SK-N-SH (cell line): ENCODE measurements at regions not wholly inside any gene's neighbourhood (a gene's known extent, or its start where the extent isn't known, plus 50 kb on each side); places are given as distances from the start of the nearest gene placed in this dataset.

ENCODE experiments used
- CTCF ChIA-PET: fragments of 300-600, 350-600 bp; formaldehyde crosslinking; extraction: SDS; loops from one replicate; lab custom pipeline; 2021; lab: Yijun Ruan, JAX
- POLR2A ChIA-PET: fragments of 350-600 bp; sonication (Branson Sonifier 250); formaldehyde crosslinking; extraction: SDS; loops from one replicate; lab custom pipeline; 2020; ENCODE audit warnings: antibody characterized with exemption, inconsistent platforms; lab: Yijun Ruan, JAX
- DNase-seq: peaks from one replicate; pipeline ENCODE4 v3.0.0; 2012
- H2AFZ ChIP-seq: fragments of 200-600 bp; sonication (generic); 2 replicates; pipeline ENCODE4 v1.8.1; 2016; ENCODE audit warnings: antibody characterized with exemption, mild to moderate bottlenecking, low read depth
- H3F3A ChIP-seq: fragments of 200-600 bp; sonication (generic); replicated peaks from 2 replicates; pipeline ENCODE3; 2016; ENCODE audit warnings: antibody characterized with exemption, mild to moderate bottlenecking; ENCODE audit not compliant: insufficient read depth
- H3K27ac ChIP-seq, 2 experiments: fragments of 200-500 bp in 1 of 2; fragments of 200-600 bp in 1 of 2; sonication (Bioruptor generic) in 1 of 2; sonication (generic), shearing (Covaris generic) in 1 of 2; 2 replicates each; pipeline versions ENCODE4 v1.5.1 to v1.6.1; 2014 to 2016; ENCODE audit warnings: low read depth in 2 of 2, inconsistent platforms in 1 of 2, low read length in 1 of 2, mild to moderate bottlenecking in 1 of 2, mixed read lengths in 1 of 2
- H3K27me3 ChIP-seq: fragments of 200-600 bp; sonication (generic), shearing (Covaris generic); 2 replicates; pipeline ENCODE4 v1.6.1; 2016; ENCODE audit warnings: mixed run types; ENCODE audit not compliant: insufficient read depth
- H3K36me3 ChIP-seq, 2 experiments: fragments of 200-500 bp in 1 of 2; fragments of 200-600 bp in 1 of 2; sonication (Bioruptor generic) in 1 of 2; sonication (generic) in 1 of 2; replicated peaks in 1 of 2; 2 replicates each; pipeline versions ENCODE3 to v1.5.1; 2014 to 2016; ENCODE audit warnings: low read length in 1 of 2, mild to moderate bottlenecking in 1 of 2; ENCODE audit not compliant: insufficient read depth in 2 of 2, control insufficient read depth in 1 of 2
- H3K4me1 ChIP-seq, 2 experiments: fragments of 200-500 bp in 1 of 2; fragments of 200-600 bp in 1 of 2; sonication (Bioruptor generic) in 1 of 2; sonication (generic), shearing (Covaris generic) in 1 of 2; 2 replicates each; pipeline versions ENCODE4 v1.5.1 to v1.6.1; 2014 to 2016; ENCODE audit warnings: low read depth in 1 of 2, low read length in 1 of 2, mixed run types in 1 of 2; ENCODE audit not compliant: insufficient read depth in 2 of 2, control insufficient read depth in 1 of 2
- H3K4me2 ChIP-seq: fragments of 200-600 bp; sonication (generic), shearing (Covaris generic); 2 replicates; pipeline ENCODE4 v1.6.1; 2017; ENCODE audit warnings: mixed run types
- H3K4me3 ChIP-seq, 2 experiments: fragments of 200-500 bp in 1 of 2; fragments of 200-600 bp in 1 of 2; sonication (Bioruptor generic) in 1 of 2; sonication (generic), shearing (Covaris generic) in 1 of 2; 2 replicates each; pipeline versions ENCODE4 v1.5.1 to v1.8.1; 2014 to 2016; ENCODE audit warnings: low read depth in 2 of 2, inconsistent platforms in 1 of 2, low read length in 1 of 2, mild to moderate bottlenecking in 1 of 2, mixed read lengths in 1 of 2, moderate library complexity in 1 of 2
- H3K79me2 ChIP-seq: fragments of 200-600 bp; sonication (generic); 2 replicates; pipeline ENCODE4 v1.8.1; 2017; ENCODE audit warnings: mild to moderate bottlenecking; ENCODE audit not compliant: insufficient read depth
- H3K9ac ChIP-seq: fragments of 200-600 bp; sonication (generic); 2 replicates; pipeline ENCODE4 v1.6.1; 2017; ENCODE audit warnings: mixed run types
- H3K9me2 ChIP-seq: fragments of 200-600 bp; sonication (generic); 2 replicates; pipeline ENCODE4 v1.6.1; 2017; ENCODE audit warnings: mixed run types
- H3K9me3 ChIP-seq: fragments of 200-600 bp; sonication (generic); 2 replicates; pipeline ENCODE4 v1.6.1; 2017; ENCODE audit warnings: mixed run types, mild to moderate bottlenecking, moderate library complexity
- H4K20me1 ChIP-seq: fragments of 200-600 bp; sonication (generic); 2 replicates; pipeline ENCODE4 v1.6.1; 2017; ENCODE audit warnings: mild to moderate bottlenecking, mixed run types; ENCODE audit not compliant: insufficient read depth
- CHD2 ChIP-seq: fragments of 150-350 bp; IDR thresholded peaks from 2 replicates; pipeline ENCODE4 v1.6.1; 2018; ENCODE audit warnings: low read length; ENCODE audit not compliant: partially characterized antibody
- ELF1 ChIP-seq: IDR thresholded peaks from 2 replicates; pipeline ENCODE4 v1.4.0; 2012
- EZH2phosphoT487 ChIP-seq: fragments of 200-600 bp; sonication (generic); IDR thresholded peaks from 2 replicates; pipeline ENCODE4 v1.6.1; 2017; ENCODE audit warnings: low read depth, mixed run types, mild to moderate bottlenecking, antibody characterized with exemption, moderate library complexity, borderline replicate concordance
- FOSL2 ChIP-seq: IDR thresholded peaks from 2 replicates; pipeline ENCODE4 v1.4.0; 2012; ENCODE audit warnings: low read depth, mild to moderate bottlenecking, moderate library complexity, borderline replicate concordance
- FOXJ3 ChIP-seq: sonication (generic); formaldehyde crosslinking; IDR thresholded peaks from 2 replicates; pipeline ENCODE4 v1.5.1; 2020; ENCODE audit warnings: mild to moderate bottlenecking, missing genetic modification reagents
- FOXM1 ChIP-seq: IDR thresholded peaks from 2 replicates; pipeline ENCODE4 v1.4.0; 2012; ENCODE audit warnings: low read depth, mild to moderate bottlenecking
- GABPA ChIP-seq: IDR thresholded peaks from 2 replicates; pipeline ENCODE4 v1.4.0; 2012; ENCODE audit warnings: low read depth, mild to moderate bottlenecking
- GATA2 ChIP-seq: sonication (generic); formaldehyde crosslinking; IDR thresholded peaks from 2 replicates; pipeline ENCODE4 v1.5.0; 2020; ENCODE audit warnings: mild to moderate bottlenecking, missing genetic modification reagents
- JUND ChIP-seq: IDR thresholded peaks from 2 replicates; pipeline ENCODE4 v1.4.0; 2012
- MEF2A ChIP-seq: IDR thresholded peaks from 2 replicates; pipeline ENCODE4 v1.4.0; 2012; ENCODE audit warnings: low read depth, borderline replicate concordance
- MXI1 ChIP-seq: IDR thresholded peaks from 2 replicates; pipeline ENCODE4 v1.6.1; 2012; ENCODE audit warnings: mild to moderate bottlenecking, low read depth, low read length, improper control_type of control experiment
- RCOR1 ChIP-seq: fragments of 150-350 bp; IDR thresholded peaks from 2 replicates; pipeline ENCODE4 v1.6.1; 2017; ENCODE audit warnings: antibody characterized with exemption, low read length
- RFX5 ChIP-seq: IDR thresholded peaks from 2 replicates; pipeline ENCODE4 v1.6.1; 2012; ENCODE audit warnings: mild to moderate bottlenecking, improper control_type of control experiment, low read length
- RXRA ChIP-seq: IDR thresholded peaks from 2 replicates; pipeline ENCODE4 v1.4.0; 2012; ENCODE audit warnings: low read depth, mild to moderate bottlenecking, borderline replicate concordance
- SMC3 ChIP-seq: IDR thresholded peaks from 2 replicates; pipeline ENCODE4 v1.6.1; 2012; ENCODE audit warnings: low read depth, low read length, improper control_type of control experiment
- TCF12 ChIP-seq: IDR thresholded peaks from 2 replicates; pipeline ENCODE4 v1.4.0; 2012
- TEAD4 ChIP-seq: IDR thresholded peaks from 2 replicates; pipeline ENCODE4 v1.4.0; 2012; ENCODE audit warnings: mild to moderate bottlenecking, borderline replicate concordance; ENCODE audit not compliant: insufficient read depth
- YY1 ChIP-seq: IDR thresholded peaks from 2 replicates; pipeline ENCODE4 v1.4.0; 2012; ENCODE audit warnings: low read depth, mild to moderate bottlenecking
- WGBS: methylation state at CpG from one replicate; pipeline ENCODE4 v1.1.6; 2017; ENCODE audit warnings: low lambda C conversion rate; 5-methylcytosine and 5-hydroxymethylcytosine counted together
- TF ChIP-seq, protein P1 (sequence below): IDR thresholded peaks from 2 replicates; pipeline ENCODE4 v1.6.1; 2012; ENCODE audit warnings: mild to moderate bottlenecking, low read depth, low read length, moderate library complexity
- TF ChIP-seq, protein P2 (sequence below): fragments of 150-350 bp; IDR thresholded peaks from 2 replicates; pipeline ENCODE4 v1.6.1; 2016; ENCODE audit warnings: mild to moderate bottlenecking, low read depth, low read length
- TF ChIP-seq, protein P3 (sequence below): IDR thresholded peaks from 2 replicates; pipeline ENCODE4 v1.4.0; 2012; ENCODE audit warnings: low read depth, borderline replicate concordance
- TF ChIP-seq, protein P4 (sequence below): fragments of 150-350 bp; IDR thresholded peaks from 2 replicates; pipeline ENCODE4 v1.6.1; 2017; ENCODE audit warnings: antibody characterized with exemption, low read length, low read depth, borderline replicate concordance
- TF ChIP-seq, protein P5 (sequence below): fragments of 200-600 bp; sonication (generic); IDR thresholded peaks from 2 replicates; pipeline ENCODE4 v1.6.1; 2017; ENCODE audit warnings: antibody characterized with exemption, mild to moderate bottlenecking, moderate library complexity

DNA sequence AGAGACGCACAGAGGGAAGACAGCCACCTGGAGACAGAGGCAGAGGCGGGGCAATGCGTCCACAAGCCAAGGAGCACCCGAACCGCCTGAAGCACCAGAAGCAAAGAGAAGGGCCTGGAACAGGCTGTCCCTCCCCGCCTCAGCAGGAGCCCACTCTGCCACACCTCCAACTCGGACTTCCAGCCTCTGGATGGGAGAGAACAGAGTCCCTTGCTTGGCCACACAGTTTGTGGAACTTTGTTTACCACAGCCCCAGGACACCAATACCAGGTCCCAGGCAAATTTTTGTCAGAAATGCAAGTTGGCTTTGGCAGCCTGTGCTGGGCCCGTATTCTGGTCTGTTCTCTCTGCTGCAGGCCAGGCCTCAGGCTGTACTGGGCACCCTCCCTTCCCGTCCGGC, 87.5 kb upstream of the RPS6KA2 start:
- Histone ChIP-seq H3K27ac (no peak overlapping the region), H3K4me1 (peaks cover 0 to 5% of the 10 kb centered on the region in 2 experiments; a peak in 1 of 4 replicates), H3F3A (no peaks in the 10 kb centered on the region), H3K27me3 (no peaks in the 10 kb centered on the region), H3K9me2 (no peaks in the 10 kb centered on the region), H3K79me2 (no peaks in the 10 kb centered on the region), H3K9ac (no peak overlapping the region), H2AFZ (no peak overlapping the region), H3K36me3 (no peaks in the 10 kb centered on the region), H4K20me1 (no peaks in the 10 kb centered on the region), H3K4me3 (no peak overlapping the region), H3K9me3 (no peaks in the 10 kb centered on the region), H3K4me2 (no peak overlapping the region)
- 87% methylated on average over 7 of the region's 10 CpGs for WGBS
- no peak for TF ChIP-seq TCF12
- TF ChIP-seq GATA2 (CRISPR knock-in tag) = no peak
- no peak for TF ChIP-seq FOXM1
- no peak for TF ChIP-seq ELF1
- no peak for TF ChIP-seq RXRA
- TF ChIP-seq, protein P1, sequence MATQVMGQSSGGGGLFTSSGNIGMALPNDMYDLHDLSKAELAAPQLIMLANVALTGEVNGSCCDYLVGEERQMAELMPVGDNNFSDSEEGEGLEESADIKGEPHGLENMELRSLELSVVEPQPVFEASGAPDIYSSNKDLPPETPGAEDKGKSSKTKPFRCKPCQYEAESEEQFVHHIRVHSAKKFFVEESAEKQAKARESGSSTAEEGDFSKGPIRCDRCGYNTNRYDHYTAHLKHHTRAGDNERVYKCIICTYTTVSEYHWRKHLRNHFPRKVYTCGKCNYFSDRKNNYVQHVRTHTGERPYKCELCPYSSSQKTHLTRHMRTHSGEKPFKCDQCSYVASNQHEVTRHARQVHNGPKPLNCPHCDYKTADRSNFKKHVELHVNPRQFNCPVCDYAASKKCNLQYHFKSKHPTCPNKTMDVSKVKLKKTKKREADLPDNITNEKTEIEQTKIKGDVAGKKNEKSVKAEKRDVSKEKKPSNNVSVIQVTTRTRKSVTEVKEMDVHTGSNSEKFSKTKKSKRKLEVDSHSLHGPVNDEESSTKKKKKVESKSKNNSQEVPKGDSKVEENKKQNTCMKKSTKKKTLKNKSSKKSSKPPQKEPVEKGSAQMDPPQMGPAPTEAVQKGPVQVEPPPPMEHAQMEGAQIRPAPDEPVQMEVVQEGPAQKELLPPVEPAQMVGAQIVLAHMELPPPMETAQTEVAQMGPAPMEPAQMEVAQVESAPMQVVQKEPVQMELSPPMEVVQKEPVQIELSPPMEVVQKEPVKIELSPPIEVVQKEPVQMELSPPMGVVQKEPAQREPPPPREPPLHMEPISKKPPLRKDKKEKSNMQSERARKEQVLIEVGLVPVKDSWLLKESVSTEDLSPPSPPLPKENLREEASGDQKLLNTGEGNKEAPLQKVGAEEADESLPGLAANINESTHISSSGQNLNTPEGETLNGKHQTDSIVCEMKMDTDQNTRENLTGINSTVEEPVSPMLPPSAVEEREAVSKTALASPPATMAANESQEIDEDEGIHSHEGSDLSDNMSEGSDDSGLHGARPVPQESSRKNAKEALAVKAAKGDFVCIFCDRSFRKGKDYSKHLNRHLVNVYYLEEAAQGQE = no peak
- no peak for TF ChIP-seq YY1
- TF ChIP-seq FOSL2 = no peak
- TF ChIP-seq CHD2 = no peak
- TF ChIP-seq, protein P2, sequence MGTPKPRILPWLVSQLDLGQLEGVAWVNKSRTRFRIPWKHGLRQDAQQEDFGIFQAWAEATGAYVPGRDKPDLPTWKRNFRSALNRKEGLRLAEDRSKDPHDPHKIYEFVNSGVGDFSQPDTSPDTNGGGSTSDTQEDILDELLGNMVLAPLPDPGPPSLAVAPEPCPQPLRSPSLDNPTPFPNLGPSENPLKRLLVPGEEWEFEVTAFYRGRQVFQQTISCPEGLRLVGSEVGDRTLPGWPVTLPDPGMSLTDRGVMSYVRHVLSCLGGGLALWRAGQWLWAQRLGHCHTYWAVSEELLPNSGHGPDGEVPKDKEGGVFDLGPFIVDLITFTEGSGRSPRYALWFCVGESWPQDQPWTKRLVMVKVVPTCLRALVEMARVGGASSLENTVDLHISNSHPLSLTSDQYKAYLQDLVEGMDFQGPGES = no peak
- TF ChIP-seq, protein P3, sequence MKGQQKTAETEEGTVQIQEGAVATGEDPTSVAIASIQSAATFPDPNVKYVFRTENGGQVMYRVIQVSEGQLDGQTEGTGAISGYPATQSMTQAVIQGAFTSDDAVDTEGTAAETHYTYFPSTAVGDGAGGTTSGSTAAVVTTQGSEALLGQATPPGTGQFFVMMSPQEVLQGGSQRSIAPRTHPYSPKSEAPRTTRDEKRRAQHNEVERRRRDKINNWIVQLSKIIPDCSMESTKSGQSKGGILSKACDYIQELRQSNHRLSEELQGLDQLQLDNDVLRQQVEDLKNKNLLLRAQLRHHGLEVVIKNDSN = no peak
- TF ChIP-seq RCOR1 = no peak
- no peak for TF ChIP-seq MXI1
- ChIA-PET POLR2A (no interaction called here), CTCF (interaction anchor here (0.8 to 1.1 kb wide), 2 partner anchors 10 to 144 kb away, joined by 3 read pairs; no protein-coding TSS in a partner anchor)
- no peak for DNase-seq

DNA sequence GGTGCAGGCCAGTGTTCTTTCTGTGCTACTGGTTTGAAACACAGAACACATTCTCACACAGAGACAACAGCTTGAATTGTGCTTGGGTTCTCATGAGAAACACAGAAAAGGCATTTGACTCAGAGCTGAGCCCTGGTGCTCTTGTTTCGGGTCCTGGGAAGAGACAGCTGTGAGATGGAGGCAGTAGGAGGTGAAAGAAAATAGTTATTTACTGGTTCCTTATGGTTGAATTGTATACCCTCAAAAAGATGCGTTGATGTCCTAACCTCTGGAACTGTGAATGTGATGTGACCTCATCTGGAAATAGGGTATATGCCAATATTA, 87.1 kb upstream of the RPS6KA2 start:
- no peaks in the 10 kb centered on the region for H3K9me3 ChIP-seq
- H2AFZ ChIP-seq = no peak overlapping the region
- H3K4me1 ChIP-seq = peaks cover 0 to 5% of the 10 kb centered on the region in 2 experiments; a peak in 1 of 4 replicates
- no peak overlapping the region for H3K4me2 ChIP-seq
- no peak for DNase-seq
- H3K36me3 ChIP-seq = no peaks in the 10 kb centered on the region
- H3K27ac ChIP-seq = no peak overlapping the region
- ChIA-PET CTCF (interaction anchor here (1.1 kb wide), 1 partner anchor 144 kb away, joined by 3 read pairs; no protein-coding TSS in a partner anchor), POLR2A (no interaction called here)
- WGBS = 59% methylated on average over 2 of the region's 2 CpGs
- H4K20me1 ChIP-seq = no peaks in the 10 kb centered on the region
- no peaks in the 10 kb centered on the region for H3F3A ChIP-seq
- no peak overlapping the region for H3K9ac ChIP-seq
- no peaks in the 10 kb centered on the region for H3K79me2 ChIP-seq
- H3K4me3 ChIP-seq = no peak overlapping the region
- no peaks in the 10 kb centered on the region for H3K9me2 ChIP-seq
- no peaks in the 10 kb centered on the region for H3K27me3 ChIP-seq
- TF ChIP-seq TEAD4 = no peak
- TF ChIP-seq GABPA = no peak
- TF ChIP-seq FOXJ3 (CRISPR knock-in tag) = no peak
- TF ChIP-seq GATA2 (CRISPR knock-in tag) = no peak
- no peak for TF ChIP-seq CHD2
- TF ChIP-seq JUND = no peak
- TF ChIP-seq, protein P4, sequence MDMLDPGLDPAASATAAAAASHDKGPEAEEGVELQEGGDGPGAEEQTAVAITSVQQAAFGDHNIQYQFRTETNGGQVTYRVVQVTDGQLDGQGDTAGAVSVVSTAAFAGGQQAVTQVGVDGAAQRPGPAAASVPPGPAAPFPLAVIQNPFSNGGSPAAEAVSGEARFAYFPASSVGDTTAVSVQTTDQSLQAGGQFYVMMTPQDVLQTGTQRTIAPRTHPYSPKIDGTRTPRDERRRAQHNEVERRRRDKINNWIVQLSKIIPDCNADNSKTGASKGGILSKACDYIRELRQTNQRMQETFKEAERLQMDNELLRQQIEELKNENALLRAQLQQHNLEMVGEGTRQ = no peak
- TF ChIP-seq, protein P5, sequence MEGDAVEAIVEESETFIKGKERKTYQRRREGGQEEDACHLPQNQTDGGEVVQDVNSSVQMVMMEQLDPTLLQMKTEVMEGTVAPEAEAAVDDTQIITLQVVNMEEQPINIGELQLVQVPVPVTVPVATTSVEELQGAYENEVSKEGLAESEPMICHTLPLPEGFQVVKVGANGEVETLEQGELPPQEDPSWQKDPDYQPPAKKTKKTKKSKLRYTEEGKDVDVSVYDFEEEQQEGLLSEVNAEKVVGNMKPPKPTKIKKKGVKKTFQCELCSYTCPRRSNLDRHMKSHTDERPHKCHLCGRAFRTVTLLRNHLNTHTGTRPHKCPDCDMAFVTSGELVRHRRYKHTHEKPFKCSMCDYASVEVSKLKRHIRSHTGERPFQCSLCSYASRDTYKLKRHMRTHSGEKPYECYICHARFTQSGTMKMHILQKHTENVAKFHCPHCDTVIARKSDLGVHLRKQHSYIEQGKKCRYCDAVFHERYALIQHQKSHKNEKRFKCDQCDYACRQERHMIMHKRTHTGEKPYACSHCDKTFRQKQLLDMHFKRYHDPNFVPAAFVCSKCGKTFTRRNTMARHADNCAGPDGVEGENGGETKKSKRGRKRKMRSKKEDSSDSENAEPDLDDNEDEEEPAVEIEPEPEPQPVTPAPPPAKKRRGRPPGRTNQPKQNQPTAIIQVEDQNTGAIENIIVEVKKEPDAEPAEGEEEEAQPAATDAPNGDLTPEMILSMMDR = no peak
- TF ChIP-seq SMC3 = no peak
- no peak for TF ChIP-seq EZH2phosphoT487
- no peak for TF ChIP-seq MEF2A
- TF ChIP-seq YY1 = no peak
- no peak for TF ChIP-seq RFX5
